A549 (cell line): ENCODE measurements at regions not wholly inside any gene's neighbourhood (a gene's known extent, or its start where the extent isn't known, plus 50 kb on each side); places are given as distances from the start of the nearest gene placed in this dataset.
A peak's percentile ranks its signal among the peaks of the same experiment; 100 is the strongest.

Experiments
- ATAC-seq, 2 experiments: fragments of 200-7000 bp in 1 of 2; fragments of >200 bp in 1 of 2; cut with Nextera tagmentation in 1 of 2; cut with Tn5 transposase in 1 of 2; 3 replicates each; pipeline versions ENCODE4 v1.8.0 to v1.9.1; 2018 to 2020; ENCODE audit warnings: mild to moderate bottlenecking in 1 of 2, moderate library complexity in 1 of 2
- CTCF ChIA-PET: fragments of 300-600 bp; sonication (Branson Sonifier 250); formaldehyde crosslinking; extraction: SDS; loops from one replicate; lab custom pipeline; 2021; ENCODE audit warnings: antibody characterized with exemption, inconsistent platforms; lab: Yijun Ruan, JAX
- POLR2A ChIA-PET: fragments of 350-600 bp; formaldehyde crosslinking; extraction: SDS; loops from one replicate; lab custom pipeline; 2021; ENCODE audit warnings: antibody characterized with exemption, inconsistent platforms; lab: Yijun Ruan, JAX
- DNase-seq, 2 experiments: peaks; one replicate each; pipeline versions ENCODE4 v3.0.0 to v3.0.0-alpha.2; 2011 to 2016; ENCODE audit warnings: low read depth in 1 of 2, low spot score in 1 of 2
- FAIRE-seq: peaks from 2 replicates; lab custom pipeline; 2011; peaks lifted over from hg19 to GRCh38; lab: Jason Lieb, UNC
- H3K27ac ChIP-seq, 2 experiments: fragments of >200 bp; sonication (Bioruptor Twin); formaldehyde crosslinking; 3 replicates each; pipeline ENCODE4 v1.5.1; 2016 to 2017
- H3K4me1 ChIP-seq: fragments of >200 bp; sonication (Bioruptor Twin); formaldehyde crosslinking; 3 replicates; pipeline ENCODE4 v1.6.1; 2016
- H3K4me2 ChIP-seq: fragments of >200 bp; sonication (Bioruptor Twin); formaldehyde crosslinking; 3 replicates; pipeline ENCODE4 v1.6.1; 2016
- H3K4me3 ChIP-seq: fragments of >200 bp; sonication (Bioruptor Twin); formaldehyde crosslinking; 3 replicates; pipeline ENCODE4 v1.5.1; 2016
- H3K9me3 ChIP-seq: fragments of >200 bp; sonication (Bioruptor Twin); formaldehyde crosslinking; 3 replicates; pipeline ENCODE4 v1.6.1; 2016
- CHD2 ChIP-seq: fragments of 150-350 bp; IDR thresholded peaks from 2 replicates; pipeline ENCODE4 v1.6.1; 2014; ENCODE audit warnings: low read length; ENCODE audit not compliant: partially characterized antibody
- EHF ChIP-seq: fragments of 250-450 bp; sonication (Bioruptor Pico); IDR thresholded peaks from 2 replicates; pipeline ENCODE4 v1.5.0; 2020; ENCODE audit warnings: mild to moderate bottlenecking
- FOSB ChIP-seq: fragments of 250-450 bp; sonication (Bioruptor Pico); IDR thresholded peaks from 2 replicates; pipeline ENCODE4 v1.5.0; 2020; ENCODE audit warnings: mild to moderate bottlenecking, moderate library complexity
- GATA3 ChIP-seq: IDR thresholded peaks from 2 replicates; pipeline ENCODE4 v1.6.1; 2012; ENCODE audit warnings: borderline replicate concordance
- HOXA7 ChIP-seq: fragments of 250-450 bp; sonication (Bioruptor Pico); IDR thresholded peaks from 2 replicates; pipeline ENCODE4 v1.5.0; 2020; ENCODE audit warnings: mild to moderate bottlenecking, moderate library complexity
- HOXB5 ChIP-seq: fragments of 250-450 bp; sonication (Bioruptor Pico); IDR thresholded peaks from 2 replicates; pipeline ENCODE4 v1.5.0; 2020; ENCODE audit warnings: mild to moderate bottlenecking, moderate library complexity
- MAFK ChIP-seq: fragments of 450-650 bp; IDR thresholded peaks from 2 replicates; pipeline ENCODE4 v1.6.1; 2014; ENCODE audit not compliant: partially characterized antibody
- MAZ ChIP-seq: fragments of 150-350 bp; IDR thresholded peaks from 2 replicates; pipeline ENCODE4 v1.6.1; 2014; ENCODE audit warnings: antibody characterized with exemption, low read depth, low read length, borderline replicate concordance
- MYC ChIP-seq: IDR thresholded peaks from 2 replicates; pipeline ENCODE4 v1.6.1; 2012; ENCODE audit warnings: mild to moderate bottlenecking, inconsistent platforms, low read length, improper control_type of control experiment, borderline replicate concordance
- RAD21 ChIP-seq, 2 experiments: fragments of >200 bp in 1 of 2; sonication (Bioruptor Twin) in 1 of 2; formaldehyde crosslinking in 1 of 2; IDR thresholded peaks in 1 of 2; conservative IDR thresholded peaks in 1 of 2; 2 replicates in 1 of 2; 3 replicates in 1 of 2; pipeline ENCODE4 v1.6.1; 2012 to 2018; ENCODE audit warnings: inconsistent platforms in 1 of 2
- RCOR1 ChIP-seq: fragments of 150-350 bp; IDR thresholded peaks from 2 replicates; pipeline ENCODE4 v1.6.1; 2014; ENCODE audit warnings: antibody characterized with exemption, low read length, low read depth
- RFX5 ChIP-seq: fragments of 450-650 bp; IDR thresholded peaks from 2 replicates; pipeline ENCODE4 v1.7.1; 2014; ENCODE audit warnings: antibody characterized with exemption, mild to moderate bottlenecking, moderate library complexity
- RNF2 ChIP-seq: fragments of 200-600 bp; sonication (generic); IDR thresholded peaks from 2 replicates; pipeline ENCODE4 v1.6.1; 2016; ENCODE audit warnings: low read depth, mild to moderate bottlenecking, antibody characterized with exemption, moderate library complexity, borderline replicate concordance
- SMC3 ChIP-seq: fragments of >200 bp; sonication (Bioruptor Twin); formaldehyde crosslinking; IDR thresholded peaks from 3 replicates; pipeline ENCODE4 v1.6.1; 2018; ENCODE audit warnings: inconsistent platforms
- TFCP2L1 ChIP-seq: fragments of 250-450 bp; sonication (Bioruptor Pico); IDR thresholded peaks from 2 replicates; pipeline ENCODE4 v1.5.0; 2021; ENCODE audit warnings: mild to moderate bottlenecking
- ZFP36 ChIP-seq: fragments of 450-650 bp; IDR thresholded peaks from 2 replicates; pipeline ENCODE4 v1.6.1; 2014; ENCODE audit warnings: borderline replicate concordance; ENCODE audit not compliant: partially characterized antibody
- ZSCAN20 ChIP-seq: fragments of 250-450 bp; sonication (Bioruptor Pico); IDR thresholded peaks from 2 replicates; pipeline ENCODE4 v1.8.0; 2022; ENCODE audit warnings: mild to moderate bottlenecking, moderate library complexity
- WGBS: methylation state at CpG from one replicate; pipeline ENCODE4 v1.1.6; 2017; ENCODE audit errors: missing lambda C conversion rate; 5-methylcytosine and 5-hydroxymethylcytosine counted together
- TF ChIP-seq, protein P1 (sequence below): fragments of >200 bp; sonication (Bioruptor Twin); formaldehyde crosslinking; IDR thresholded peaks from 3 replicates; pipeline ENCODE4 v1.5.1; 2016
- TF ChIP-seq, protein P2 (sequence below): fragments of 150-350 bp; IDR thresholded peaks from 2 replicates; pipeline ENCODE4 v1.6.1; 2014; ENCODE audit warnings: low read depth, mild to moderate bottlenecking, low read length
- TF ChIP-seq, protein P3 (sequence below): fragments of 250-450 bp; sonication (Bioruptor Pico); IDR thresholded peaks from 2 replicates; pipeline ENCODE4 v1.5.0; 2020; ENCODE audit warnings: low read depth, mild to moderate bottlenecking, moderate library complexity
- TF ChIP-seq, protein P4 (sequence below): fragments of 250-450 bp; sonication (Bioruptor Pico); IDR thresholded peaks from 2 replicates; pipeline ENCODE4 v1.5.0; 2021; ENCODE audit warnings: mild to moderate bottlenecking, moderate library complexity, borderline replicate concordance
- TF ChIP-seq, protein P5 (sequence below): fragments of 200-600 bp; sonication (generic); IDR thresholded peaks from 2 replicates; pipeline ENCODE4 v1.6.1; 2016; ENCODE audit warnings: antibody characterized with exemption, mild to moderate bottlenecking, moderate library complexity

DNA sequence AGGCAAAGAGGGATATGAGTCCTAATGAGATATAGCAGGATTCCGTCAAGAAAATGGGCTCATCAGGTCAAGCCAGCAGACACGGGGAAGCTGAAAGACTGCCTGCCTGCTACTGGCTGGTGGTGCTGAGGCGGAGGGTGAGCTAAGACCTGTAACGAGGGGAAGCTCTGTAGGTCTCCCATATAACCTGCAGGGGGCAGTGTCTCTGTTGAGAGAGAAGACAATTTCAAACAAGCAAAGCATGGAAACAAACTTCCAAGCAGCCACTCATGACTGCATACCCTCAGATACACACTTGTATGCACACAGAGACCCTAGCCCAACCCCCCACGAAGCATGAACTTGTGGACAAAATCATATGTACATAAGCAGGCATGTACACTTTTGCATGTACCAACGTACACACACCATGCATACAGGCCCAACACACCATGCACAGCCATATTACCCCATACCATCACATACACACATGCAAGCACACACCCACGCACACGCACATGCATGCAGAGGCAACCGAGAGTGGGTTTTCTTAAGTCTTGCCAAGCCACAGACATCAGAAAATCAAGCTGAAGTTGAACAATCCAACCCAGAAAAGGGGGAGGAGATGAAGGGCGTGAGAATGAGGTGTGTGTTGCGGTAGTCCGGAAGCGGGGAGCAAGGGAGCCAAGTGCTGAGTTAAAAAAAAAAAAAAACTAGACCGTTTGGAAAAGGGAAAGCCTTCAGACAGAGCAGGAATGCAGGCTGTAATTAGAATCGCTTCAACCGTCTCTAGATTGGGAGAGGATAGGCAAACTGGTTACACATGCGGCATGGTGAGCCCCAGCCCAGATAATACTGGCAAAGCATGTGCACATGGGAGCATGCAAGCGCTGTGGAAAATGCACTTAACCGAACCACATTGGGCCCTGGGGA is 71.0 kb downstream of the PJA1 start:
- CTCF ChIA-PET = interaction anchor here (0.6 to 2.2 kb wide), 14 partner anchors 9 to 128 kb away, joined by 3 to 7 read pairs (median 3); no protein-coding TSS in a partner anchor
- Histone ChIP-seq H3K4me3 (no peak overlapping the region), H3K4me2 (no peak overlapping the region), H3K9me3 (no peaks in the 10 kb centered on the region), H3K27ac (no peak overlapping the region), H3K4me1 (no peaks in the 10 kb centered on the region)
- ATAC-seq (peak; percentile 86 to 91; a peak in 5 of 6 replicates), DNase-seq (peak; percentile 58 to 67), FAIRE-seq (no peak)
- TF ChIP-seq, protein P1, sequence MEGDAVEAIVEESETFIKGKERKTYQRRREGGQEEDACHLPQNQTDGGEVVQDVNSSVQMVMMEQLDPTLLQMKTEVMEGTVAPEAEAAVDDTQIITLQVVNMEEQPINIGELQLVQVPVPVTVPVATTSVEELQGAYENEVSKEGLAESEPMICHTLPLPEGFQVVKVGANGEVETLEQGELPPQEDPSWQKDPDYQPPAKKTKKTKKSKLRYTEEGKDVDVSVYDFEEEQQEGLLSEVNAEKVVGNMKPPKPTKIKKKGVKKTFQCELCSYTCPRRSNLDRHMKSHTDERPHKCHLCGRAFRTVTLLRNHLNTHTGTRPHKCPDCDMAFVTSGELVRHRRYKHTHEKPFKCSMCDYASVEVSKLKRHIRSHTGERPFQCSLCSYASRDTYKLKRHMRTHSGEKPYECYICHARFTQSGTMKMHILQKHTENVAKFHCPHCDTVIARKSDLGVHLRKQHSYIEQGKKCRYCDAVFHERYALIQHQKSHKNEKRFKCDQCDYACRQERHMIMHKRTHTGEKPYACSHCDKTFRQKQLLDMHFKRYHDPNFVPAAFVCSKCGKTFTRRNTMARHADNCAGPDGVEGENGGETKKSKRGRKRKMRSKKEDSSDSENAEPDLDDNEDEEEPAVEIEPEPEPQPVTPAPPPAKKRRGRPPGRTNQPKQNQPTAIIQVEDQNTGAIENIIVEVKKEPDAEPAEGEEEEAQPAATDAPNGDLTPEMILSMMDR = peak; percentile 42
- TF ChIP-seq, protein P2, sequence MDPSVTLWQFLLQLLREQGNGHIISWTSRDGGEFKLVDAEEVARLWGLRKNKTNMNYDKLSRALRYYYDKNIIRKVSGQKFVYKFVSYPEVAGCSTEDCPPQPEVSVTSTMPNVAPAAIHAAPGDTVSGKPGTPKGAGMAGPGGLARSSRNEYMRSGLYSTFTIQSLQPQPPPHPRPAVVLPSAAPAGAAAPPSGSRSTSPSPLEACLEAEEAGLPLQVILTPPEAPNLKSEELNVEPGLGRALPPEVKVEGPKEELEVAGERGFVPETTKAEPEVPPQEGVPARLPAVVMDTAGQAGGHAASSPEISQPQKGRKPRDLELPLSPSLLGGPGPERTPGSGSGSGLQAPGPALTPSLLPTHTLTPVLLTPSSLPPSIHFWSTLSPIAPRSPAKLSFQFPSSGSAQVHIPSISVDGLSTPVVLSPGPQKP = no peak
- TF ChIP-seq RAD21 (conservative IDR thresholded peaks at IDR 0.05 in 1 of 2, IDR thresholded peaks at IDR 0.05 in 1 of 2) (peak; percentile 28 to 29; a peak in 3 of 5 replicates), SMC3 (peak; percentile 37)
- 68% methylated on average over 16 of the region's 19 CpGs for WGBS
- POLR2A ChIA-PET = interaction anchor here (0.6 kb wide), 1 partner anchor 266 kb away, joined by 3 read pairs; the partner anchor contains the start of gene EFNB1

DNA sequence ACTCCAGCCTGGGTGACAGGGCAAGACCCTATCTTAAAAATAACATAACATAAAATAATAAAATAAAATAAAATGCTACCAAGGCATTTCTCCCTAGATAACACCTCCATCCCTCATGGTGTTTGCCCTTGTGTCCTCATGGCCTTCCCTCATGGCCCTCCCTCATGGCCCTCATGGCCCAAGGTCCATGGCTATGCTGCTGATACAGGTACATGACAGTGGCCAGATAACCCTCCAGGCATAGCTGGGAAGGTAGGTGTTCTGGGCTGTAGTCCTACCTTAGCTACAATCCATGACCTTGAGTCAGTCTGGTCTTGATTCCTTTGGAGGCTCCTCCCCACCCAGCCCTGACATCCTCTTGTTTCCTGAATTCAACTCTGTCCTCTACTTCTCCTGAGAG is 75.2 kb downstream of the PJA1 start:
- no peak for FAIRE-seq
- CTCF ChIA-PET = interaction anchor here (1.0 kb wide), 1 partner anchor 71 kb away, joined by 4 read pairs; no protein-coding TSS in a partner anchor

More for the DNA sequence above, 75.2 kb downstream of the PJA1 start:
- Histone ChIP-seq H3K27ac (no peak overlapping the region), H3K4me2 (no peak overlapping the region), H3K4me3 (no peak overlapping the region), H3K9me3 (no peaks in the 10 kb centered on the region), H3K4me1 (no peaks in the 10 kb centered on the region)
- ATAC-seq (no peak), DNase-seq (no peak)
- TF ChIP-seq ZFP36 (no peak), SMC3 (no peak), HOXA7 (no peak), MAFK (no peak), CHD2 (no peak), HOXB5 (no peak), ZSCAN20 (CRISPR knock-in tag) (no peak), RNF2 (no peak), MYC (no peak), GATA3 (no peak), EHF (CRISPR knock-in tag) (no peak), TFCP2L1 (CRISPR knock-in tag) (no peak), RCOR1 (no peak), MAZ (no peak), FOSB (CRISPR knock-in tag) (no peak), RFX5 (no peak)
- TF ChIP-seq, protein P3, sequence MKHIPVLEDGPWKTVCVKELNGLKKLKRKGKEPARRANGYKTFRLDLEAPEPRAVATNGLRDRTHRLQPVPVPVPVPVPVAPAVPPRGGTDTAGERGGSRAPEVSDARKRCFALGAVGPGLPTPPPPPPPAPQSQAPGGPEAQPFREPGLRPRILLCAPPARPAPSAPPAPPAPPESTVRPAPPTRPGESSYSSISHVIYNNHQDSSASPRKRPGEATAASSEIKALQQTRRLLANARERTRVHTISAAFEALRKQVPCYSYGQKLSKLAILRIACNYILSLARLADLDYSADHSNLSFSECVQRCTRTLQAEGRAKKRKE (CRISPR knock-in tag) = no peak
- TF ChIP-seq, protein P4, sequence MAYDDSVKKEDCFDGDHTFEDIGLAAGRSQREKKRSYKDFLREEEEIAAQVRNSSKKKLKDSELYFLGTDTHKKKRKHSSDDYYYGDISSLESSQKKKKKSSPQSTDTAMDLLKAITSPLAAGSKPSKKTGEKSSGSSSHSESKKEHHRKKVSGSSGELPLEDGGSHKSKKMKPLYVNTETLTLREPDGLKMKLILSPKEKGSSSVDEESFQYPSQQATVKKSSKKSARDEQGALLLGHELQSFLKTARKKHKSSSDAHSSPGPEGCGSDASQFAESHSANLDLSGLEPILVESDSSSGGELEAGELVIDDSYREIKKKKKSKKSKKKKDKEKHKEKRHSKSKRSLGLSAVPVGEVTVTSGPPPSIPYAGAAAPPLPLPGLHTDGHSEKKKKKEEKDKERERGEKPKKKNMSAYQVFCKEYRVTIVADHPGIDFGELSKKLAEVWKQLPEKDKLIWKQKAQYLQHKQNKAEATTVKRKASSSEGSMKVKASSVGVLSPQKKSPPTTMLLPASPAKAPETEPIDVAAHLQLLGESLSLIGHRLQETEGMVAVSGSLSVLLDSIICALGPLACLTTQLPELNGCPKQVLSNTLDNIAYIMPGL (CRISPR knock-in tag) = no peak
- TF ChIP-seq, protein P5, sequence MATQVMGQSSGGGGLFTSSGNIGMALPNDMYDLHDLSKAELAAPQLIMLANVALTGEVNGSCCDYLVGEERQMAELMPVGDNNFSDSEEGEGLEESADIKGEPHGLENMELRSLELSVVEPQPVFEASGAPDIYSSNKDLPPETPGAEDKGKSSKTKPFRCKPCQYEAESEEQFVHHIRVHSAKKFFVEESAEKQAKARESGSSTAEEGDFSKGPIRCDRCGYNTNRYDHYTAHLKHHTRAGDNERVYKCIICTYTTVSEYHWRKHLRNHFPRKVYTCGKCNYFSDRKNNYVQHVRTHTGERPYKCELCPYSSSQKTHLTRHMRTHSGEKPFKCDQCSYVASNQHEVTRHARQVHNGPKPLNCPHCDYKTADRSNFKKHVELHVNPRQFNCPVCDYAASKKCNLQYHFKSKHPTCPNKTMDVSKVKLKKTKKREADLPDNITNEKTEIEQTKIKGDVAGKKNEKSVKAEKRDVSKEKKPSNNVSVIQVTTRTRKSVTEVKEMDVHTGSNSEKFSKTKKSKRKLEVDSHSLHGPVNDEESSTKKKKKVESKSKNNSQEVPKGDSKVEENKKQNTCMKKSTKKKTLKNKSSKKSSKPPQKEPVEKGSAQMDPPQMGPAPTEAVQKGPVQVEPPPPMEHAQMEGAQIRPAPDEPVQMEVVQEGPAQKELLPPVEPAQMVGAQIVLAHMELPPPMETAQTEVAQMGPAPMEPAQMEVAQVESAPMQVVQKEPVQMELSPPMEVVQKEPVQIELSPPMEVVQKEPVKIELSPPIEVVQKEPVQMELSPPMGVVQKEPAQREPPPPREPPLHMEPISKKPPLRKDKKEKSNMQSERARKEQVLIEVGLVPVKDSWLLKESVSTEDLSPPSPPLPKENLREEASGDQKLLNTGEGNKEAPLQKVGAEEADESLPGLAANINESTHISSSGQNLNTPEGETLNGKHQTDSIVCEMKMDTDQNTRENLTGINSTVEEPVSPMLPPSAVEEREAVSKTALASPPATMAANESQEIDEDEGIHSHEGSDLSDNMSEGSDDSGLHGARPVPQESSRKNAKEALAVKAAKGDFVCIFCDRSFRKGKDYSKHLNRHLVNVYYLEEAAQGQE = no peak
- TF ChIP-seq, protein P2 = no peak
- POLR2A ChIA-PET = no interaction called here
